Hepatocyte (in vitro differentiated cells): ENCODE measurements at regions not wholly inside any gene's neighbourhood (a gene's known extent, or its start where the extent isn't known, plus 50 kb on each side); places are given as distances from the start of the nearest gene placed in this dataset.

Experiments used
- DNase-seq: peaks from one replicate; pipeline ENCODE4 v3.0.0-alpha.2; 2016; ENCODE audit warnings: low spot score
- H2AFZ ChIP-seq: fragments of 200-600 bp; sonication (generic); 2 replicates; pipeline ENCODE4 v1.6.0; 2016; ENCODE audit warnings: antibody characterized with exemption, mild to moderate bottlenecking
- H3K27ac ChIP-seq: fragments of 200-600 bp; sonication (generic); 2 replicates; pipeline ENCODE4 v1.5.1; 2016; ENCODE audit warnings: mild to moderate bottlenecking
- H3K27me3 ChIP-seq: fragments of 200-600 bp; sonication (generic); 2 replicates; pipeline ENCODE4 v1.6.1; 2016
- H3K36me3 ChIP-seq: fragments of 200-600 bp; sonication (generic); replicated peaks from 2 replicates; pipeline ENCODE4 v1.5.1; 2016; ENCODE audit warnings: low read depth; ENCODE audit not compliant: insufficient read depth
- H3K4me1 ChIP-seq: fragments of 200-600 bp; sonication (generic); 2 replicates; pipeline ENCODE4 v1.5.1; 2016; ENCODE audit warnings: mild to moderate bottlenecking, moderate library complexity; ENCODE audit not compliant: insufficient read depth
- H3K4me2 ChIP-seq: fragments of 200-600 bp; sonication (generic); 2 replicates; pipeline ENCODE4 v1.6.0; 2016
- H3K4me3 ChIP-seq: fragments of 200-600 bp; sonication (generic); 2 replicates; pipeline ENCODE4 v1.5.1; 2016; ENCODE audit warnings: mild to moderate bottlenecking
- H3K79me2 ChIP-seq: fragments of 200-600 bp; sonication (generic); 2 replicates; pipeline ENCODE4 v1.6.0; 2017; ENCODE audit warnings: mild to moderate bottlenecking
- H3K9me2 ChIP-seq: fragments of 200-600 bp; sonication (generic); replicated peaks from 2 replicates; pipeline ENCODE4 v1.6.0; 2017; ENCODE audit warnings: mild to moderate bottlenecking; ENCODE audit not compliant: insufficient read depth
- H3K9me3 ChIP-seq: fragments of 200-600 bp; sonication (generic); 2 replicates; pipeline ENCODE4 v1.5.1; 2016; ENCODE audit warnings: low read depth, mild to moderate bottlenecking
- H4K20me1 ChIP-seq: fragments of 200-600 bp; sonication (generic); 2 replicates; pipeline ENCODE4 v1.6.0; 2016; ENCODE audit warnings: mild to moderate bottlenecking; ENCODE audit not compliant: insufficient read depth, poor library complexity, severe bottlenecking
- EZH2 ChIP-seq: fragments of 200-600 bp; sonication (generic); IDR thresholded peaks from 2 replicates; pipeline ENCODE4 v1.6.1; 2016; ENCODE audit warnings: antibody characterized with exemption, mild to moderate bottlenecking, borderline replicate concordance
- EZH2phosphoT487 ChIP-seq: fragments of 200-600 bp; sonication (generic); IDR thresholded peaks from one replicate; pipeline ENCODE4 v1.6.1; 2018; ENCODE audit warnings: antibody characterized with exemption, mild to moderate bottlenecking, low read depth, moderate library complexity; ENCODE audit not compliant: unreplicated experiment, severe bottlenecking
- WGBS: methylation state at CpG from one replicate; pipeline ENCODE4 v1.1.6; 2016; ENCODE audit warnings: low lambda C conversion rate; ENCODE audit errors: missing lambda C conversion rate; 5-methylcytosine and 5-hydroxymethylcytosine counted together
- TF ChIP-seq, protein P1 (sequence below): fragments of 200-600 bp; sonication (generic); IDR thresholded peaks from 2 replicates; pipeline ENCODE4 v1.5.1; 2016; ENCODE audit warnings: antibody characterized with exemption, mild to moderate bottlenecking; ENCODE audit not compliant: poor library complexity

DNA sequence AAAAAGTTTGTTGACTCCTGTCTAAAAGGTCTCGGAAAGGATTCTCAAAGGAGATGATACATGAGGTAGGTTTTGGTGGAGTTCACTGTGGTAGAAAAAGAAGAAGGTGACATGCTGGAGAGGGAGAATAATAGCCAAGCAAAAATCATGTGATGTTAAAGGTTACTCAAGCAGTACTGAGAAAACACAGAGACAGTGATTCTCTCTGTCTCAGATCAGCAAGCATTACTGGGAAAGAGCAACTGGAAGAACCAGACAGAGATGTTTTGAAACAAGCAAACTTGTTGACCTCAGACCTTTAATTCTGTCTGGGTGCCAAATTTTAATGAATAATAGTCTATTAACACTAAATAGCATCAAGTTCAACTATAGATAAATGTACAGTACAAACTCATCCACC lies 183.5 kb upstream of the PLEKHG7 start:
- Histone ChIP-seq H3K4me2 (no peak overlapping the region), H3K27ac (no peak overlapping the region), H4K20me1 (no peaks in the 10 kb centered on the region), H3K9me3 (no peaks in the 10 kb centered on the region), H3K79me2 (no peaks in the 10 kb centered on the region), H3K9me2 (no peaks in the 10 kb centered on the region), H2AFZ (no peak overlapping the region), H3K27me3 (no peaks in the 10 kb centered on the region), H3K36me3 (no peaks in the 10 kb centered on the region), H3K4me1 (peaks cover 7% of the 10 kb centered on the region), H3K4me3 (no peak overlapping the region)
- no peak for DNase-seq
- TF ChIP-seq EZH2 (no peak), EZH2phosphoT487 (no peak)
- TF ChIP-seq, protein P1, sequence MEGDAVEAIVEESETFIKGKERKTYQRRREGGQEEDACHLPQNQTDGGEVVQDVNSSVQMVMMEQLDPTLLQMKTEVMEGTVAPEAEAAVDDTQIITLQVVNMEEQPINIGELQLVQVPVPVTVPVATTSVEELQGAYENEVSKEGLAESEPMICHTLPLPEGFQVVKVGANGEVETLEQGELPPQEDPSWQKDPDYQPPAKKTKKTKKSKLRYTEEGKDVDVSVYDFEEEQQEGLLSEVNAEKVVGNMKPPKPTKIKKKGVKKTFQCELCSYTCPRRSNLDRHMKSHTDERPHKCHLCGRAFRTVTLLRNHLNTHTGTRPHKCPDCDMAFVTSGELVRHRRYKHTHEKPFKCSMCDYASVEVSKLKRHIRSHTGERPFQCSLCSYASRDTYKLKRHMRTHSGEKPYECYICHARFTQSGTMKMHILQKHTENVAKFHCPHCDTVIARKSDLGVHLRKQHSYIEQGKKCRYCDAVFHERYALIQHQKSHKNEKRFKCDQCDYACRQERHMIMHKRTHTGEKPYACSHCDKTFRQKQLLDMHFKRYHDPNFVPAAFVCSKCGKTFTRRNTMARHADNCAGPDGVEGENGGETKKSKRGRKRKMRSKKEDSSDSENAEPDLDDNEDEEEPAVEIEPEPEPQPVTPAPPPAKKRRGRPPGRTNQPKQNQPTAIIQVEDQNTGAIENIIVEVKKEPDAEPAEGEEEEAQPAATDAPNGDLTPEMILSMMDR: no peak
- WGBS: 96% methylated on average over 1 of the region's 1 CpG

DNA sequence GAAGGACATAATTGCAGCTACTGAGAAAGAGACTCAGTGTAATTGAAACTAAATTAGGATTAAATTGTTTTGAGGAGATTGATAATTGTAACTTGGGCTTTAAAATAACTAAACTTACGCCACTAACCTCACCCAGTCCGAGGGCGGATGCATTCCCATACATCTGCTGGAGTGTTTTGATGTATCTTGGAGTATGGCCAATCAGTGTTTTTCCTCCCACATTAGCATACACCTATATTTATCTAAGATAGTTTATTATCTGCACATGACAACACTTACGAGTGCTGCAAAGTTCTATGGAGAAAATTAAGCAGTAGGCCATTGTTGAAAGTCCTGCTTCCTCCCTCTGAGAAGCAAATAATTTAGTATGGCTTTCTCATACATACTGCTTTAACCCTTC lies 184.7 kb upstream of the PLEKHG7 start:
- H3K4me2 ChIP-seq: no peak overlapping the region
- 86% methylated on average over 4 of the region's 4 CpGs for WGBS
- no peaks in the 10 kb centered on the region for H3K9me3 ChIP-seq
- H3K4me3 ChIP-seq: no peak overlapping the region
- no peaks in the 10 kb centered on the region for H3K79me2 ChIP-seq
- H2AFZ ChIP-seq: no peak overlapping the region
- H3K27me3 ChIP-seq: no peaks in the 10 kb centered on the region
- H3K4me1 ChIP-seq: peaks cover 7% of the 10 kb centered on the region
- TF ChIP-seq EZH2phosphoT487: no peak
- no peak for TF ChIP-seq EZH2
- TF ChIP-seq, protein P1: no peak
- no peaks in the 10 kb centered on the region for H3K36me3 ChIP-seq
- no peak for DNase-seq
- no peaks in the 10 kb centered on the region for H3K9me2 ChIP-seq
- H4K20me1 ChIP-seq: no peaks in the 10 kb centered on the region
- no peak overlapping the region for H3K27ac ChIP-seq

DNA sequence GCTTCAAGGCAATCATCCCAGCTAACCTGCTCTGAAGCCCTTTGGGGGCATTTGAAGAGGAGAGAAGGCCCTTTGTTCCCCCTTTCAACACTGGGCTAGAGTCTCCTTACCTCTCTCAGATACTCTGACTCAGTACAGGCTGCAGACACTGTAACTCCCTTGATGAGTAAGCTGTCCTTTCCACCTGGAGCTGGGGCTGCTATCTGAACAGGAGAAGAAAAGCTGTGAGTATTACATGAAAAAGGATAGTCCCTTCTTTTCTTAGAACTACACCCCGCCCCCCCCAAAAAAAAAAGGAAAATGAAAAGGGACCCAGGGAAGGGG lies 186.6 kb upstream of the PLEKHG7 start:
- Histone ChIP-seq H3K4me2 (no peak overlapping the region), H3K27ac (peak overlapping the region; percentile 53), H3K9me2 (no peaks in the 10 kb centered on the region), H2AFZ (no peak overlapping the region), H3K4me1 (peaks cover 7% of the 10 kb centered on the region), H3K9me3 (no peaks in the 10 kb centered on the region), H3K4me3 (no peak overlapping the region), H4K20me1 (no peaks in the 10 kb centered on the region), H3K27me3 (no peaks in the 10 kb centered on the region), H3K79me2 (no peaks in the 10 kb centered on the region), H3K36me3 (no peaks in the 10 kb centered on the region)
- TF ChIP-seq EZH2 (no peak), EZH2phosphoT487 (no peak)
- TF ChIP-seq, protein P1: no peak
- WGBS: 85% methylated on average over 1 of the region's 1 CpG
- DNase-seq: peak; percentile 53

DNA sequence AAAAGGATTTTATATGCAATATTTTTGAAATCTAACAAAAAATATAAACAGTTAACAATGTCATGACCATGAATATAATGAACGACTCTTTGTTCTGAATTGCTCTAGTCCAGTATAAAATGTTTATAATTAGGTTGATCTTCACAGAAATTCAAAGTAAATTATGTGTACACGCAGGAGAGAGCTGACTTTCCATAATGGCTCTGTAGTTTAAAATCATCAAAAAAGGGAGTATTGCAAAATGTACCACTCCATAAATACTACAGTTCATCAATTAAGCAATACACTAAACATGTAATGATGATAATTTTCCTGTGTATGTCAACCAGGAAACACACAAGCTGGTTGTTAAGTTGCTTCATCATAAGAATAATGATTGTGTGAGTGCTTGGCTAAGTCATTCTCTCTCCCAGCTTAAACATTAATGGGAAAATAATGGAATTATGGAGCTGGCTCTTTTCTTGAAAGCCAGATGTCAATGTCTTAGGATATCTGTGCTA lies 189.5 kb upstream of the PLEKHG7 start:
- H3K79me2 ChIP-seq: no peaks in the 10 kb centered on the region
- no peaks in the 10 kb centered on the region for H3K27me3 ChIP-seq
- no peaks in the 10 kb centered on the region for H3K9me2 ChIP-seq
- no peaks in the 10 kb centered on the region for H3K9me3 ChIP-seq
- 87% methylated on average over 2 of the region's 2 CpGs for WGBS
- H3K4me3 ChIP-seq: no peak overlapping the region
- no peak overlapping the region for H3K27ac ChIP-seq
- peaks cover 7% of the 10 kb centered on the region for H3K4me1 ChIP-seq
- H2AFZ ChIP-seq: no peak overlapping the region
- TF ChIP-seq EZH2 (no peak), EZH2phosphoT487 (no peak)
- TF ChIP-seq, protein P1: no peak
- DNase-seq: no peak
- no peaks in the 10 kb centered on the region for H3K36me3 ChIP-seq
- H3K4me2 ChIP-seq: no peak overlapping the region
- no peaks in the 10 kb centered on the region for H4K20me1 ChIP-seq
